ENCODE measurements at regions not wholly inside any gene's neighbourhood (a gene's known extent, or its start where the extent isn't known, plus 50 kb on each side); places are given as distances from the start of the nearest gene placed in this dataset.

DNA sequence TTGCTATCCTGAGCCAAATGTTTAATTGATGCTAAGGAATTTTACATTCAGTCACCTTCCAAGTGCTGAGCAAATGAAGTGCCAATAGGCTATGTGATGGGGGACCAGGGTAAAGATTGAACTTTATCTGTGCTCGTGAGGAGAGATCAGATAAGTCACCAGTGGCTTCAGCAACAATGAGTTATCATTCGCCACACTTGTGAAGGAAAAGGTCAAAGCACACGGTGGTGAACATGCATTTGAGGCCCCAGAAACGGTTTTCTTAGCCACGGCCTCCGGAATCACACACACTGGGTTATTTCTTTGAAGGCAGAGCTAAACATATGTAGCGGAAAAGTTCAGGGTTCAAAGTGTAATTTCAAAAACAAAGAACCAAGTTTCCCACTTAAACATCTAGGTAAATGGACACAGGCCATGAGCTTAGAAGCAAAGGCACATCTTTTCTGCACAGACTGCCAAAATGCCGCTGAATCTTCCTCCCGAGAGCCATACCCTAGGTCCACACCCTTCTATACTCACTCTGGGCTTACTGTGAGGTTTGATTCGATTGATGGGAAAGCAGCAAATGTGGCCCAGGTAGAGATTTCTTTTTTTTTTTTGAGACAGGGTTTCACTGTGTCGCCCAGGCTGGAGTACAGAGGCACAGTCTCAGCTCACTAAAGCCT, 268.5 kb downstream of the SHQ1 start:
- H3K4me1 Mint-ChIP-seq (ENCODE audit: low read depth, unreplicated experiment): no peaks in the 10 kb centered on the region
- H3K9me3 Mint-ChIP-seq (ENCODE audit: unreplicated experiment): no peaks in the 10 kb centered on the region
- H3K27me3 Mint-ChIP-seq (ENCODE audit: unreplicated experiment): peaks cover 2% of the 10 kb centered on the region
- no peak overlapping the region for H3K4me3 Mint-ChIP-seq (ENCODE audit: unreplicated experiment)
- no peak for DNase-seq
- no peak overlapping the region for H3K27ac Mint-ChIP-seq (ENCODE audit: unreplicated experiment)
- no peaks in the 10 kb centered on the region for H3K36me3 Mint-ChIP-seq (ENCODE audit: unreplicated experiment)
- no peak for TF ChIP-seq CTCF (IDR thresholded peaks at IDR 0.05; ENCODE audit: partially characterized antibody, unreplicated experiment)

GRCh38 chr3:72579191-72579580, 269.1 kb downstream of the SHQ1 start:
- DNase-seq: no peak
- TF ChIP-seq CTCF (IDR thresholded peaks at IDR 0.05; ENCODE audit: partially characterized antibody, unreplicated experiment): no peak
- H3K36me3 Mint-ChIP-seq (ENCODE audit: unreplicated experiment): no peaks in the 10 kb centered on the region
- no peak overlapping the region for H3K27ac Mint-ChIP-seq (ENCODE audit: unreplicated experiment)
- H3K4me1 Mint-ChIP-seq (ENCODE audit: low read depth, unreplicated experiment): no peaks in the 10 kb centered on the region
- no peak overlapping the region for H3K4me3 Mint-ChIP-seq (ENCODE audit: unreplicated experiment)
- H3K9me3 Mint-ChIP-seq (ENCODE audit: unreplicated experiment): no peaks in the 10 kb centered on the region
- peaks cover 2% of the 10 kb centered on the region for H3K27me3 Mint-ChIP-seq (ENCODE audit: unreplicated experiment)

DNA sequence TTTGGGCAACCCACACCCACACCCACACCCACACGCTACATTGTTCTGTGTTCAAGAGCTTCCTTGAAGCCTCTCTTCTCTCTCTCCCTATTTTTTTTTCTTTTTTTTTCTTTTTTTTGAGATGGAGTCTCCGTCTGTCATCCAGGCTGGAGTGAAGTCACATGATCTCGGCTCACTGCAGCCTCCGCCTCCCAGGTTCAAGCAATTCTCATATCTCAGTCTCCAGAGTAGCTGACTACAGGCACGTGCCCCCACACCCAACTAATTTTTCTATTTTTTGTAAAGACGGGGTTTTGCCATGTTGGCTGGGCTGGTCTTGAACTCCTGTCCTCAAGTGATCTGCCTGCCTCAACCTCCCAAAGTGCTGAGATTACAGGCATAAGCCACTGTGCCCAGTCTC, 271.1 kb downstream of the SHQ1 start:
- Mint-ChIP-seq H3K27ac (ENCODE audit: unreplicated experiment) (no peak overlapping the region), H3K4me1 (ENCODE audit: low read depth, unreplicated experiment) (no peaks in the 10 kb centered on the region), H3K36me3 (ENCODE audit: unreplicated experiment) (no peaks in the 10 kb centered on the region), H3K27me3 (ENCODE audit: unreplicated experiment) (peaks cover 2% of the 10 kb centered on the region), H3K9me3 (ENCODE audit: unreplicated experiment) (no peaks in the 10 kb centered on the region), H3K4me3 (ENCODE audit: unreplicated experiment) (no peak overlapping the region)
- no peak for DNase-seq
- TF ChIP-seq CTCF (IDR thresholded peaks at IDR 0.05; ENCODE audit: partially characterized antibody, unreplicated experiment): no peak

DNA sequence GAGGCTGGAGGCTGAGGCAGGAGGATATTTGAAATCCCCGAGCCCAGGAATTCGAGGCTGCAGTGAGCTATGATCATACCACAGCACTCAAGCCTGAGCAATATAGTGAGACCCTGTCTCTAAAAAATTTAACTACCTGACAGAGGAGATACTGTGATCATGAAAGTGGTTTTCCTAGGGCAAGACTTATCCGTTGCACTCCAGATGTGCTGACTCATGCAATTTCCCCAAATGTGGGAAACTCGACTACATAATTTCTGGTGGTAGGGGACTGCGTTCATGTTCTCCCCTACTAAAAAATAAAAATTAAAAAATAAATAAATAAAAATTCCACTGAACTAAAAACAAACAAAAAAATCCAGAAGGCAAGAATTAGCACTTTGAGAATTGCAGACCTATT, 271.7 kb downstream of the SHQ1 start:
- peaks cover 2% of the 10 kb centered on the region for H3K27me3 Mint-ChIP-seq (ENCODE audit: unreplicated experiment)
- H3K27ac Mint-ChIP-seq (ENCODE audit: unreplicated experiment): no peak overlapping the region
- DNase-seq: no peak
- no peaks in the 10 kb centered on the region for H3K9me3 Mint-ChIP-seq (ENCODE audit: unreplicated experiment)
- H3K4me3 Mint-ChIP-seq (ENCODE audit: unreplicated experiment): no peak overlapping the region
- H3K36me3 Mint-ChIP-seq (ENCODE audit: unreplicated experiment): no peaks in the 10 kb centered on the region
- H3K4me1 Mint-ChIP-seq (ENCODE audit: low read depth, unreplicated experiment): no peaks in the 10 kb centered on the region
- TF ChIP-seq CTCF (IDR thresholded peaks at IDR 0.05; ENCODE audit: partially characterized antibody, unreplicated experiment): no peak

- no peaks in the 10 kb centered on the region for H3K9me3 Mint-ChIP-seq (ENCODE audit: unreplicated experiment)
- H3K36me3 Mint-ChIP-seq (ENCODE audit: unreplicated experiment): no peaks in the 10 kb centered on the region
- no peak overlapping the region for H3K27ac Mint-ChIP-seq (ENCODE audit: unreplicated experiment)
- no peak overlapping the region for H3K4me3 Mint-ChIP-seq (ENCODE audit: unreplicated experiment)
- H3K4me1 Mint-ChIP-seq (ENCODE audit: low read depth, unreplicated experiment): no peaks in the 10 kb centered on the region
- no peak for TF ChIP-seq CTCF (IDR thresholded peaks at IDR 0.05; ENCODE audit: partially characterized antibody, unreplicated experiment)
- no peak for DNase-seq
- no peaks in the 10 kb centered on the region for H3K27me3 Mint-ChIP-seq (ENCODE audit: unreplicated experiment)
Observed at GRCh38 chr3:72574144-72574543, 274.1 kb downstream of the SHQ1 start.

Data from glutamatergic neuron (in vitro differentiated cells).